HepG2 (cell line): ENCODE measurements at regions not wholly inside any gene's neighbourhood (a gene's known extent, or its start where the extent isn't known, plus 50 kb on each side); places are given as distances from the start of the nearest gene placed in this dataset.

Experiments used
- CHD4 ChIP-seq: fragments of 200-600 bp; sonication (generic); IDR thresholded peaks from 2 replicates; pipeline ENCODE4 v1.7.0; 2017; ENCODE audit warnings: mild to moderate bottlenecking, low read length, borderline replicate concordance
- CREB3 ChIP-seq: sonication (generic); formaldehyde crosslinking; IDR thresholded peaks from 2 replicates; pipeline ENCODE4 v1.5.0; 2020; ENCODE audit warnings: missing genetic modification reagents
- CTCF ChIP-seq: sonication (generic); formaldehyde crosslinking; IDR thresholded peaks from 2 replicates; pipeline ENCODE4 v1.5.0; 2020; ENCODE audit warnings: mild to moderate bottlenecking, missing genetic modification reagents, moderate library complexity
- KLF6 ChIP-seq: IDR thresholded peaks from 2 replicates; pipeline ENCODE4 v1.8.0; 2016; ENCODE audit warnings: missing biosample characterization, missing genetic modification reagents
- MAX ChIP-seq: IDR thresholded peaks from 2 replicates; pipeline ENCODE4 v1.6.1; 2012; ENCODE audit warnings: inconsistent platforms
- MEIS1 ChIP-seq: sonication (generic); formaldehyde crosslinking; IDR thresholded peaks from 2 replicates; pipeline ENCODE4 v1.9.0; 2021; ENCODE audit warnings: mild to moderate bottlenecking, missing genetic modification reagents, moderate library complexity, borderline replicate concordance
- NCOA5 ChIP-seq: sonication (generic); formaldehyde crosslinking; IDR thresholded peaks from 2 replicates; pipeline ENCODE4 v1.4.0; 2020; ENCODE audit warnings: missing genetic modification reagents
- NPAS2 ChIP-seq: sonication (generic); formaldehyde crosslinking; IDR thresholded peaks from 2 replicates; pipeline ENCODE4 v1.8.0; 2022; ENCODE audit warnings: mild to moderate bottlenecking, missing genetic modification reagents, borderline replicate concordance
- PLRG1 ChIP-seq: fragments of 450-650 bp; conservative IDR thresholded peaks from 2 replicates; pipeline ENCODE4 v1.6.1; 2016
- SUZ12 ChIP-seq: fragments of 150-350 bp; IDR thresholded peaks from 2 replicates; pipeline ENCODE4 v1.6.1; 2014; ENCODE audit warnings: low read depth, low read length
- TCF12 ChIP-seq, 2 experiments: fragments of 450-650 bp in 1 of 2; sonication (generic) in 1 of 2; formaldehyde crosslinking in 1 of 2; IDR thresholded peaks; 2 replicates each; pipeline versions ENCODE4 v1.6.1 to v1.8.0; 2017 to 2022; ENCODE audit warnings: antibody characterized with exemption in 1 of 2, mild to moderate bottlenecking in 1 of 2, missing genetic modification reagents in 1 of 2, moderate library complexity in 1 of 2
- ZKSCAN1 ChIP-seq: fragments of 150-350 bp; IDR thresholded peaks from 2 replicates; pipeline ENCODE4 v1.6.1; 2014; ENCODE audit warnings: low read length
- ZNF850 ChIP-seq: sonication (generic); formaldehyde crosslinking; conservative IDR thresholded peaks from 2 replicates; pipeline ENCODE4 v1.9.0; 2021; ENCODE audit warnings: mild to moderate bottlenecking, missing genetic modification reagents
- ZNF891 ChIP-seq: sonication (generic); formaldehyde crosslinking; IDR thresholded peaks from 2 replicates; pipeline ENCODE4 v1.5.0; 2020; ENCODE audit warnings: mild to moderate bottlenecking, missing genetic modification reagents

- no peak for TF ChIP-seq CTCF (CRISPR knock-in tag)
- TF ChIP-seq ZNF891 (CRISPR knock-in tag) = no peak
- no peak for TF ChIP-seq ZKSCAN1
- no peak for TF ChIP-seq KLF6
- no peak for TF ChIP-seq PLRG1
- no peak for TF ChIP-seq ZNF850
- TF ChIP-seq TCF12 (IDR thresholded peaks at IDR 0.05) = no peak
- TF ChIP-seq TCF12 (CRISPR knock-in tag; IDR thresholded peaks at IDR 0.05) = no peak
- no peak for TF ChIP-seq NCOA5
- TF ChIP-seq NPAS2 (CRISPR knock-in tag) = no peak
- TF ChIP-seq MEIS1 (CRISPR knock-in tag) = no peak
- no peak for TF ChIP-seq MAX
- no peak for TF ChIP-seq CREB3
- TF ChIP-seq SUZ12 = no peak
- no peak for TF ChIP-seq CHD4
These were observed 61.6 kb upstream of the TMEM33 start for GRCh38 chr4:41873380-41874295.
